Gastroesophageal sphincter (tissue), 4 donors: ENCODE measurements at regions not wholly inside any gene's neighbourhood (a gene's known extent, or its start where the extent isn't known, plus 50 kb on each side); places are given as distances from the start of the nearest gene placed in this dataset.

Experiments used
- ATAC-seq: fragments of 150-250 bp; one replicate; pipeline ENCODE4 v1.9.1; 2016; ENCODE audit warnings: mild to moderate bottlenecking, moderate library complexity
- H3K27ac ChIP-seq, 4 donors: fragments of 200-600 bp; sonication (generic) in 3 of 4; 1 replicate in 3 of 4; 2 replicates in 1 of 4; pipeline ENCODE4 v1.5.1; 2016 to 2019
- H3K27me3 ChIP-seq: fragments of 200-600 bp; sonication (generic); one replicate; pipeline ENCODE4 v1.5.1; 2019
- H3K36me3 ChIP-seq, 2 donors: fragments of 200-600 bp; sonication (generic); one replicate each; pipeline ENCODE4 v1.5.1; 2019; ENCODE audit warnings: control low read depth in 1 of 2
- H3K4me1 ChIP-seq, 3 donors: fragments of 200-600 bp; sonication (generic); 1 replicate in 2 of 3; 2 replicates in 1 of 3; pipeline ENCODE4 v1.5.1; 2016 to 2019; ENCODE audit warnings: control low read depth in 2 of 3
- H3K4me3 ChIP-seq, 2 donors: fragments of 200-600 bp; sonication (generic); one replicate each; pipeline ENCODE4 v1.5.1; 2019; ENCODE audit warnings: mild to moderate bottlenecking in 1 of 2, moderate library complexity in 1 of 2
- H3K9me3 ChIP-seq, 3 donors: fragments of 200-600 bp; sonication (generic); one replicate each; pipeline ENCODE4 v1.5.1; 2017 to 2019; ENCODE audit warnings: control low read depth in 2 of 3
- EP300 ChIP-seq: sonication (generic); formaldehyde crosslinking; IDR thresholded peaks from one replicate; pipeline ENCODE4 v1.6.1; 2017; ENCODE audit warnings: antibody characterized with exemption, mild to moderate bottlenecking
- POLR2A ChIP-seq, 2 donors: fragments of 450-650 bp; IDR thresholded peaks; one replicate each; pipeline ENCODE4 v1.6.1; 2017; ENCODE audit warnings: antibody characterized with exemption in 2 of 2, mild to moderate bottlenecking in 2 of 2, moderate library complexity in 1 of 2
- POLR2AphosphoS5 ChIP-seq: sonication (generic); formaldehyde crosslinking; IDR thresholded peaks from one replicate; pipeline ENCODE4 v1.6.1; 2017; ENCODE audit warnings: antibody characterized with exemption
- WGBS, 2 donors: methylation state at CpG; one replicate each; pipeline ENCODE4 v1.1.5; 2018; ENCODE audit warnings: low coverage in 1 of 2; 5-methylcytosine and 5-hydroxymethylcytosine counted together
- TF ChIP-seq, protein P1 (sequence below), 4 experiments: fragments of 200-600 bp in 2 of 4; fragments of 450-650 bp in 2 of 4; sonication (generic) in 1 of 4; IDR thresholded peaks; one replicate each; pipeline ENCODE4 v1.5.1; 2017 to 2019; ENCODE audit warnings: antibody characterized with exemption in 4 of 4, mild to moderate bottlenecking in 2 of 4, moderate library complexity in 2 of 4

DNA sequence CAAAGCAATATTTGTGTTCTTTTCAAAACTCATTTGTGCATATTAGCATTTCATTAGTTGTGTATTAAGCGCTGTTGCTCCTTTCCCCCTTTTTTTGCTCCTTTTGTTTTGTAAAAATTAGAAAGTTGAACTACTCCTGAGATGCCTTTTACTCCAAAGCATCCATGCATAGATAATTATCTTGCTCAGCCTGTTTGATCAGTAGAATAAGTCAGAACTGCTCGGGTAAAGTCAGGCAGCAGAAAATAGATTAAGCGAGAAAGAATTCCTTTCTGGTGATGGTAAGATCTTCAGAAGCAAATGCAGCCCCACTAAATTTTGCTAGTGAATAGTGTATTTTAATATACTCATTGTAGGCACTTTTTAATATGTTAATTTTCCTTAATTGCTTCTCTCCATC lies 227.1 kb downstream of the TEX36 start:
- no peak for ATAC-seq
- H3K4me3 ChIP-seq = no peak overlapping the region
- 71 to 73% methylated on average over 3 of the region's 3 CpGs for WGBS, 2 donors
- no peaks in the 10 kb centered on the region for H3K27me3 ChIP-seq
- TF ChIP-seq EP300 = no peak
- no peak for TF ChIP-seq POLR2AphosphoS5
- no peak for TF ChIP-seq POLR2A (IDR thresholded peaks at IDR 0.05)
- TF ChIP-seq, protein P1, sequence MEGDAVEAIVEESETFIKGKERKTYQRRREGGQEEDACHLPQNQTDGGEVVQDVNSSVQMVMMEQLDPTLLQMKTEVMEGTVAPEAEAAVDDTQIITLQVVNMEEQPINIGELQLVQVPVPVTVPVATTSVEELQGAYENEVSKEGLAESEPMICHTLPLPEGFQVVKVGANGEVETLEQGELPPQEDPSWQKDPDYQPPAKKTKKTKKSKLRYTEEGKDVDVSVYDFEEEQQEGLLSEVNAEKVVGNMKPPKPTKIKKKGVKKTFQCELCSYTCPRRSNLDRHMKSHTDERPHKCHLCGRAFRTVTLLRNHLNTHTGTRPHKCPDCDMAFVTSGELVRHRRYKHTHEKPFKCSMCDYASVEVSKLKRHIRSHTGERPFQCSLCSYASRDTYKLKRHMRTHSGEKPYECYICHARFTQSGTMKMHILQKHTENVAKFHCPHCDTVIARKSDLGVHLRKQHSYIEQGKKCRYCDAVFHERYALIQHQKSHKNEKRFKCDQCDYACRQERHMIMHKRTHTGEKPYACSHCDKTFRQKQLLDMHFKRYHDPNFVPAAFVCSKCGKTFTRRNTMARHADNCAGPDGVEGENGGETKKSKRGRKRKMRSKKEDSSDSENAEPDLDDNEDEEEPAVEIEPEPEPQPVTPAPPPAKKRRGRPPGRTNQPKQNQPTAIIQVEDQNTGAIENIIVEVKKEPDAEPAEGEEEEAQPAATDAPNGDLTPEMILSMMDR (IDR thresholded peaks at IDR 0.05) = no peak
- no peaks in the 10 kb centered on the region for H3K36me3 ChIP-seq
- no peaks in the 10 kb centered on the region for H3K9me3 ChIP-seq
- no peak overlapping the region for H3K27ac ChIP-seq
- H3K4me1 ChIP-seq = no peaks in the 10 kb centered on the region

DNA sequence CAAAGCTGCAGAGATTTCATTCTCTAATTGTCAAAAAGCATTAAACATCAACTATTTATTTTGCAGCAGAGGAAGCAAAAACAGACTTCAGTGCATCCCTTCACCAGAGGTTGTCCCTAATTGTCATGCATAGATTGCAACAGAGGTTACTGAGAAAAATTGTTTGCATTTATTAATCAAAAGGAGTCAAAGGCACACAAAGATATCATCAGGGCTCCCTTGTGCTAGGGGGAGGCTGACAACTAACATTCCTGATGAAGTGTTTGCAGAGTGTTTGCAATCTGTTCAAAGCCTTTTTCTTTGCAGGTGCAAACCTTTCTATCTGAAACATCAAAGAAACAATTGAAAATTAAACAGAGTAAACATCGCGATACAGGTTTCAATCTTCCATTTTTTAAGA lies 227.5 kb downstream of the TEX36 start:
- TF ChIP-seq POLR2A (IDR thresholded peaks at IDR 0.05) (no peak), POLR2AphosphoS5 (no peak), EP300 (no peak)
- TF ChIP-seq, protein P1 (IDR thresholded peaks at IDR 0.05) = no peak
- 57 to 69% methylated on average over 2 of the region's 2 CpGs for WGBS, 2 donors
- ATAC-seq = no peak
- no peaks in the 10 kb centered on the region for H3K36me3 ChIP-seq
- H3K4me3 ChIP-seq = no peak overlapping the region
- H3K9me3 ChIP-seq = no peaks in the 10 kb centered on the region
- H3K27me3 ChIP-seq = no peaks in the 10 kb centered on the region
- no peak overlapping the region for H3K27ac ChIP-seq
- no peaks in the 10 kb centered on the region for H3K4me1 ChIP-seq

DNA sequence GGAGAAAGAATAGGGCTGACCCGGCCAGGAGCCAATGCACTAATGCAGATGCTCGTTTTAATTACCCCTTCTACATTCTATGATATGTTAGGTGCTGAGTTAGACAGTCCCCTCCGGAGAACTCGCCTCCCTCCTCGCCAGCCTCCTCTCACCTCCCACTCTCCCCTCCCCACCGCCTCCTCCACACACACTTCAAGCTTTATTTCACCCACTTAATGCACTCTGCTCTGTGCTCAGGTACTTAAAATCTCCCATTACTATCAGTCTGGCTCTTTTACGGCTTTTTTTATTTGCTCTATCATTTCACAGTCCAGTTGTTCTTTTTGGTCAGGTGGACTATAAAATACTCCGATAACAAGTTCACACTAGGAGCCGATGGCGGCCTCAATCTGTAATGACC lies 231.6 kb downstream of the TEX36 start:
- 79 to 85% methylated on average over 6 to 10 of the region's 10 CpGs for WGBS, 2 donors
- H3K27me3 ChIP-seq = no peaks in the 10 kb centered on the region
- no peaks in the 10 kb centered on the region for H3K9me3 ChIP-seq
- no peaks in the 10 kb centered on the region for H3K4me1 ChIP-seq
- H3K36me3 ChIP-seq = no peaks in the 10 kb centered on the region
- TF ChIP-seq POLR2A (IDR thresholded peaks at IDR 0.05) (no peak), EP300 (no peak), POLR2AphosphoS5 (no peak)
- TF ChIP-seq, protein P1 (IDR thresholded peaks at IDR 0.05) = no peak
- no peak overlapping the region for H3K4me3 ChIP-seq
- ATAC-seq = no peak
- no peak overlapping the region for H3K27ac ChIP-seq

DNA sequence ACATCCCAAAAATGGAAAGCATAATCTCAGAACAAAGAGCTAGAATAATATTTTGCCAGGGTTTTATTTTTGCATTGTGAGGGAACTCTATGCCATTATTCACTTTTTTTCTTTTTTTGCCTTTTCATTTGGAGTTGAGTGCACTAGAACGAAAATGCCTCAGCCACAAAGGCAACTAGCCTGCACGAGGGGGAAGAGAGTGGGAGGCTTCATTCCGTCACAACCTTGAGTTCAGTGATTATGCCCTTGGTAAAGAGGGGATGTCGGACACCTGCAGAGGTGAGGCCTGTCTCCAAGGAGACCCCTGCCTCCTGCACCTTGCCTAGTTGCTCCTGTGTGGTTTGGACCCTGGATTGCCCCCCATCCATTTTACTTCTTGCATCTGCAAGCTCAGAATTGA lies 232.7 kb downstream of the TEX36 start:
- Histone ChIP-seq H3K4me1 (no peaks in the 10 kb centered on the region), H3K4me3 (no peak overlapping the region), H3K27ac (no peak overlapping the region), H3K9me3 (no peaks in the 10 kb centered on the region), H3K27me3 (no peaks in the 10 kb centered on the region), H3K36me3 (no peaks in the 10 kb centered on the region)
- no peak for ATAC-seq
- TF ChIP-seq, protein P1 (IDR thresholded peaks at IDR 0.05) = no peak
- no peak for TF ChIP-seq EP300
- WGBS, 2 donors = 60 to 80% methylated on average over 4 of the region's 4 CpGs

DNA sequence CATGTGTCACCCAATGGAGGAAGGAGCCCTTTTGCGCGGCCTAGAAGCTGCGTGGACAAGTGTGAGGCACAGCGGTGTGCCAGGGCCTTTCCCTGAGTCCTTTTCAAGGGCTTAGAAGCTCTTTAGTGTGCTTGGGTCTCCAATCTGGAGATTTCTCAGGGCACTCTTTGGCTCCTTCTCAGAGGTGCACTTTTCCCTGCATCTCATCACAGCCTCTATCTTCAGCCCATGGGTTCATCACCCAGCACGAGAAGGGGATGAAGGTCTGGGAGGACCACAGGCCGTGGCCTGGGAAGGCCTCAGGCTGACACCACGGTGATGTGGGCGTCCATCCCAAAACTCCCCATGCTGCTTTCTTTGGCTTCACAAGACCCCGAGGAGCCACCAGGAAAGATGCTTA lies 233.4 kb downstream of the TEX36 start:
- Histone ChIP-seq H3K27ac (no peak overlapping the region), H3K4me3 (no peak overlapping the region), H3K9me3 (no peaks in the 10 kb centered on the region), H3K4me1 (no peaks in the 10 kb centered on the region), H3K27me3 (no peaks in the 10 kb centered on the region), H3K36me3 (no peaks in the 10 kb centered on the region)
- WGBS, 2 donors = 90 to 98% methylated on average over 4 to 5 of the region's 9 CpGs
- TF ChIP-seq POLR2A (IDR thresholded peaks at IDR 0.05) (no peak), EP300 (no peak), POLR2AphosphoS5 (no peak)
- TF ChIP-seq, protein P1 (IDR thresholded peaks at IDR 0.05) = no peak
- ATAC-seq = no peak
